Breast epithelium (tissue), 4 donors: ENCODE measurements at regions not wholly inside any gene's neighbourhood (a gene's known extent, or its start where the extent isn't known, plus 50 kb on each side); places are given as distances from the start of the nearest gene placed in this dataset.

Source experiments
- DNase-seq, 2 donors: peaks; one replicate each; pipeline ENCODE4 v3.0.0-alpha.2; 2019; ENCODE audit warnings: low spot score in 2 of 2
- H3K27ac ChIP-seq, 2 donors: fragments of 200-600 bp; sonication (generic) in 1 of 2; one replicate each; pipeline ENCODE4 v1.5.1; 2016 to 2019; ENCODE audit warnings: mild to moderate bottlenecking in 1 of 2
- H3K27me3 ChIP-seq, 2 donors: fragments of 200-600 bp; sonication (generic) in 1 of 2; one replicate each; pipeline versions ENCODE4 v1.5.1 to v1.6.0; 2017 to 2019; ENCODE audit warnings: control low read depth in 1 of 2, mild to moderate bottlenecking in 1 of 2
- H3K36me3 ChIP-seq: fragments of 200-600 bp; one replicate; pipeline ENCODE4 v1.5.1; 2019
- H3K4me1 ChIP-seq, 2 donors: fragments of 200-600 bp; sonication (generic); one replicate each; pipeline ENCODE4 v1.5.1; 2016 to 2019; ENCODE audit warnings: control low read depth in 1 of 2
- H3K4me3 ChIP-seq, 3 donors: fragments of 200-600 bp; sonication (generic); 1 replicate in 2 of 3; 2 replicates in 1 of 3; pipeline ENCODE4 v1.5.1; 2016 to 2019; ENCODE audit warnings: mild to moderate bottlenecking in 3 of 3, moderate library complexity in 2 of 3
- H3K9me3 ChIP-seq, 2 donors: fragments of 200-600 bp; sonication (generic) in 1 of 2; one replicate each; pipeline ENCODE4 v1.5.1; 2016 to 2019; ENCODE audit warnings: control low read depth in 1 of 2
- CTCF ChIP-seq, 3 donors: fragments of 450-650 bp; IDR thresholded peaks; one replicate each; pipeline ENCODE4 v1.5.1; 2016 to 2017; ENCODE audit warnings: antibody characterized with exemption in 3 of 3, mild to moderate bottlenecking in 3 of 3, moderate library complexity in 3 of 3
- POLR2A ChIP-seq: fragments of 450-650 bp; IDR thresholded peaks from one replicate; pipeline ENCODE4 v1.6.1; 2016; ENCODE audit warnings: antibody characterized with exemption, mild to moderate bottlenecking, moderate library complexity
- POLR2AphosphoS5 ChIP-seq, 3 donors: sonication (generic); formaldehyde crosslinking; IDR thresholded peaks; one replicate each; pipeline ENCODE4 v1.6.1; 2017; ENCODE audit warnings: antibody characterized with exemption in 3 of 3
- intact Hi-C: fragments of 100-400 bp; cut with DNase I; formaldehyde crosslinking; loops from one replicate; pipeline ENCODE4 v1.15.1; 2023; ENCODE audit warnings: low total_unique reads

DNA sequence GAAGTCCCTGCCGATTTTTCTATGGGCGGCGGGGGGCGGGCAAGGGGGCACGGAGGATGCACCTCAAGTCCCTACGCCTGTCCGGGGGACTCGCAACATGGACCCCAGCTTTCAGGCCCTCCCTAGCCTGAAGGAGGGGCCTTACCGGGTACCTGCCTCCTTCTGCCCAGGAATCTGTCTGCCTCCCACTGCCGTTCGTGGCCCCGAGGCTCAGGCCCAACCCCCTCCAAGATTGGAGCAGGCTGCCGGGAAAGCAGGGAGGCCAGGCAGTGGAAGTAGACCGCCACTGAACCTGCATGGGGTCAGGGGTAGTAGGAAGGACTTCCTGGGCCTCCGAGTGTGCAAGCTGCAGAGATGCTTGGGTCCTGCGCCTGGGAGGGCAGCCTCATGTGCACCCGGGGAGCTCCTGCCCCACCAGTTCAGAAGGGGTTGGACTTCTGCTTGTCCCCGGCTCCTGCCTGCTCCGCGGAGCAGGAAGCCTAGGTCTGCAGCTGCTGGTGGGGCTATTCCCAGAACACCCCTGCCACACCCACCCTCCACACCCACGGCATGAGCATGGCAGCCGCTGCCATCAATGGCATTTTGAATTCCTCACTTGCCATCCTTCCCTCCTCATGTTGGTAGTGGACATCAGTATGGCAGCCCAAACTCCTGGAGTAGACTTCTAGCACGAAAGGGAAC, 1312.7 kb upstream of the ACO1 start:
- no peak overlapping the region for H3K4me3 ChIP-seq
- no peak for DNase-seq
- H3K27ac ChIP-seq = no peak overlapping the region
- TF ChIP-seq CTCF (IDR thresholded peaks at IDR 0.05) = no peak
- no peak for TF ChIP-seq POLR2A
- no peak for TF ChIP-seq POLR2AphosphoS5 (IDR thresholded peaks at IDR 0.05)
- intact Hi-C loops = no loop called here
- no peaks in the 10 kb centered on the region for H3K4me1 ChIP-seq
- H3K9me3 ChIP-seq = no peaks in the 10 kb centered on the region
- no peaks in the 10 kb centered on the region for H3K27me3 ChIP-seq
- no peaks in the 10 kb centered on the region for H3K36me3 ChIP-seq

GRCh38 chr9:31078175-31078574, 1306.3 kb upstream of the ACO1 start:
- TF ChIP-seq POLR2AphosphoS5 (IDR thresholded peaks at IDR 0.05) (no peak), CTCF (IDR thresholded peaks at IDR 0.05) (no peak), POLR2A (no peak)
- Histone ChIP-seq H3K36me3 (no peaks in the 10 kb centered on the region), H3K4me1 (no peaks in the 10 kb centered on the region), H3K27ac (no peak overlapping the region), H3K27me3 (no peaks in the 10 kb centered on the region), H3K4me3 (no peak overlapping the region), H3K9me3 (no peaks in the 10 kb centered on the region)
- intact Hi-C loops = no loop called here
- no peak for DNase-seq

GRCh38 chr9:31084350-31084749, 1300.1 kb upstream of the ACO1 start:
- intact Hi-C loops = no loop called here
- Histone ChIP-seq H3K36me3 (no peaks in the 10 kb centered on the region), H3K27me3 (no peaks in the 10 kb centered on the region), H3K27ac (no peak overlapping the region), H3K4me1 (no peaks in the 10 kb centered on the region), H3K9me3 (no peaks in the 10 kb centered on the region), H3K4me3 (no peak overlapping the region)
- no peak for DNase-seq
- TF ChIP-seq POLR2A (no peak), CTCF (IDR thresholded peaks at IDR 0.05) (no peak), POLR2AphosphoS5 (IDR thresholded peaks at IDR 0.05) (no peak)

- no peak for DNase-seq
- H3K4me1 ChIP-seq = no peaks in the 10 kb centered on the region
- H3K27me3 ChIP-seq = no peaks in the 10 kb centered on the region
- H3K4me3 ChIP-seq = no peak overlapping the region
- TF ChIP-seq CTCF (IDR thresholded peaks at IDR 0.05) = no peak
- no peak for TF ChIP-seq POLR2A
- TF ChIP-seq POLR2AphosphoS5 (IDR thresholded peaks at IDR 0.05) = no peak
- no peaks in the 10 kb centered on the region for H3K36me3 ChIP-seq
- H3K27ac ChIP-seq = no peak overlapping the region
- no peaks in the 10 kb centered on the region for H3K9me3 ChIP-seq
- intact Hi-C loops = no loop called here
Measured at GRCh38 chr9:31089549-31090221, 1294.8 kb upstream of the ACO1 start.

DNA sequence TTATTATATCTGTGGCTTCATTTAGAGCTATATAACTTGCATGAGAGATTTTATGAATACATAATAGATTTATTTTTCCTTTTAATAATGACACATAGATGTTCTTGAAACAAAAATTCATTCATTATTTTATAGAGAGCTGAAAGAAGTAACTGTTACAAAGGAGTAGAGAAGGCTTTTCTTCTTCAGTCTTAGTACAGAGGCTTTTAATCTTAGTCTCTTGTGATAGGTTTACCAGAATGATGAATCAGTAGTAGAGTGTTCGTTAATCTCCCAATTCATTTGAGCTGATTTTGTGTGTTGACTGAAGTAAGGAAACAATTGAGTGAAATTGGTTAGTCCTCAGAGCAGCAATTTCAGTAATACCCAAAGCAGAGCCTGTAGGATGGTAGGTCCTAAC, 1284.1 kb upstream of the ACO1 start:
- intact Hi-C loops = no loop called here
- Histone ChIP-seq H3K4me3 (no peak overlapping the region), H3K9me3 (no peaks in the 10 kb centered on the region), H3K27me3 (no peaks in the 10 kb centered on the region), H3K4me1 (no peaks in the 10 kb centered on the region), H3K27ac (no peak overlapping the region), H3K36me3 (no peaks in the 10 kb centered on the region)
- DNase-seq = no peak
- no peak for TF ChIP-seq POLR2AphosphoS5 (IDR thresholded peaks at IDR 0.05)
- no peak for TF ChIP-seq POLR2A
- TF ChIP-seq CTCF (IDR thresholded peaks at IDR 0.05) = no peak
